HG02938 (cell line): ENCODE measurements at regions not wholly inside any gene's neighbourhood (a gene's known extent, or its start where the extent isn't known, plus 50 kb on each side); places are given as distances from the start of the nearest gene placed in this dataset.
A peak's percentile ranks its signal among the peaks of the same experiment; 100 is the strongest.

ENCODE experiments used
- ATAC-seq: cut with Tn5 transposase; IDR thresholded peaks from one replicate; pipeline ENCODE4 v1.9.1; 2021; ENCODE audit warnings: mild to moderate bottlenecking, moderate library complexity; ENCODE audit not compliant: unreplicated experiment

- ATAC-seq, result no peak
These were observed 187.4 kb downstream of the ARL4C start for GRCh38 chr2:234309431-234309830.

GRCh38 chr2:234308813-234309195, 188.1 kb downstream of the ARL4C start:
- ATAC-seq, result peak; percentile 85

DNA sequence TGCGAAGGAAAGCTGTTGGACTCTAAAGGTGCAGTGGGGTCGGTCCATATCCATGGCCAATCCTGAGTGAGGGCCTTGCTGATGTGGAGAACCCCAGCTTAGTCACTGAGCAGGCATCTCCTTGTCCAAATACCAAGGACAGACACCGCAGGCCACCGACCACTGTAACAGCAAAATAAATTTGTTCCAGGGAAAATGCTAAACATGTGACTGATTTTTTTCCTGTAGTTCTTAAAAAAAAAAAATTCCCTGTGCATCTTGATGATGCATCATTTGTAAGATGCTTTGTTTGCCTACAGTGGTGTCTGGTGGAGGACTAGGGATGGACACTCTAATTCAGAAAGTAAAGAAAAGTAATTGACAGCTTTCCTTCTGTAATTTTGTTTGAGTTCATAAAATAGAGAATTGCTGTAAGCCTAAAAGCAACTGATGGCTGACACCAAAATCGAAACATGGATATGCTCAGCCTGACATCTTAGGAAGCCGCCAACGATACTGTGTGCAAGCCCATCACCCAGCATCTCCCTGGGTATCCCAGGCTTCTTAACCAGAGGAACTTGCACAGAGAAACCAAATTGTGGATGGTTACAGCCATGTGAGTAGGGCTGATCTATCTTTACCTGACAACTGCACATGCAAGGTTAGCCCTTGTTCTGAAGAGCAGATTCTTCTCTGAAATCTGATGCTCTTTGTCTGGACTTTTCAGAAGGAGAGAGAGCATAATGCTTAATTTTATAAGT, 188.6 kb downstream of the ARL4C start:
- ATAC-seq, result no peak

GRCh38 chr2:234307322-234307961, 189.4 kb downstream of the ARL4C start:
- ATAC-seq, result no peak

DNA sequence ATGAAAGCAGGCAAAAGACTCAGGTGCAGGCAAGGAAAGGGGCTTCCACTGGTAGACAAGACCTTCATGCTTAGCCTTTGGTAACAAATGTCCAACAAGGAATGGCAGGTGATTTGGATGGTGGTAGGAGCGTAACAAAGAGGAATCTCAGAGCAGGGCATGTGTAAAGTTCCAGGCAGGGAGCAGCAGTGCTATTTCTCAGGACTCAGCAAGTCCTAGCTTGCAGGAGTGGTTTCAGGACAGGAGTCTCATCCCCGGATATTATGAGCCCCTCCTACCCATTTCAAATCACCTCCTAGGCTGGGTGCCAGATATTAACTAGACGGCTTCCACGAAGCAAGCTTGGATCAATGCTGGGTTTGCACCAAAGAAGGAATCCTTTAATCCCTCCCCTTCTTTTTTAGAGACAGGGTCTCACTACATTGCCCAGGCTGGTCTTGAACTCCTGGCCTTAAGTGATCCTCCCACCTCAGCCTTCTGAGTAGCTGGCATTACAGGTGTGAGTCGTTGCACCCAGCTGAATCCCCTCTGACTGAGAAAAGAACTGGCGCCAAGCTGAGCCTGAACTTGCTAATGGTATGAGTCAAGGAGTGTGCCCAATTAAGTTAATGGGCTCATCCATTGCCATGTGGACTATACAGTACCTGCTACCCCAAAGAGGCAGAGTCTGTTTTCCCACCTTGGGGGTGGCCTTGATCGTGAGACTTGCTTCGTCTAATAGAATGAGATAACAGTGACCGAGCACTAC, 190.3 kb downstream of the ARL4C start:
- no peak for ATAC-seq

DNA sequence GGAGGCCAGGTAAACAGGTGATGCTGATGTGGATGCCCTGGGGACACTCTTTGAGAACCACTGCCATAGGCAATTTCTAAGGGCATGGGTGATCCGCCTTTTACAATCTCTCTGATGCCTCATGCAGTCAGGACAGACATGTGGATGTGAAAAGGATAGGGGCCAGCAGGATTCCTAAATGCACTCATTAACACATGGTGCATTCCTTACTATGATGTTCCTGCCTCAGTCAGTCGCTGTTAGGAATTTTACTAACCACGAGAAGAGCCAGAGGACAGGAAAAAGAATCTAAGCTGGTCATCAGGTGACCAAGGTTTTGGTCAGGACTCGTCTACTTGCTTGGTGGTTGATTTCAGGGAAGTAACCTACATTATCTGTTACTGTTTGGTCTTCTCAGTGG, 191.0 kb downstream of the ARL4C start:
- ATAC-seq, result no peak

GRCh38 chr2:234304950-234305349, 191.9 kb downstream of the ARL4C start:
- ATAC-seq, result no peak

- ATAC-seq, result no peak
These were observed 194.3 kb downstream of the ARL4C start for GRCh38 chr2:234302664-234302991.

DNA sequence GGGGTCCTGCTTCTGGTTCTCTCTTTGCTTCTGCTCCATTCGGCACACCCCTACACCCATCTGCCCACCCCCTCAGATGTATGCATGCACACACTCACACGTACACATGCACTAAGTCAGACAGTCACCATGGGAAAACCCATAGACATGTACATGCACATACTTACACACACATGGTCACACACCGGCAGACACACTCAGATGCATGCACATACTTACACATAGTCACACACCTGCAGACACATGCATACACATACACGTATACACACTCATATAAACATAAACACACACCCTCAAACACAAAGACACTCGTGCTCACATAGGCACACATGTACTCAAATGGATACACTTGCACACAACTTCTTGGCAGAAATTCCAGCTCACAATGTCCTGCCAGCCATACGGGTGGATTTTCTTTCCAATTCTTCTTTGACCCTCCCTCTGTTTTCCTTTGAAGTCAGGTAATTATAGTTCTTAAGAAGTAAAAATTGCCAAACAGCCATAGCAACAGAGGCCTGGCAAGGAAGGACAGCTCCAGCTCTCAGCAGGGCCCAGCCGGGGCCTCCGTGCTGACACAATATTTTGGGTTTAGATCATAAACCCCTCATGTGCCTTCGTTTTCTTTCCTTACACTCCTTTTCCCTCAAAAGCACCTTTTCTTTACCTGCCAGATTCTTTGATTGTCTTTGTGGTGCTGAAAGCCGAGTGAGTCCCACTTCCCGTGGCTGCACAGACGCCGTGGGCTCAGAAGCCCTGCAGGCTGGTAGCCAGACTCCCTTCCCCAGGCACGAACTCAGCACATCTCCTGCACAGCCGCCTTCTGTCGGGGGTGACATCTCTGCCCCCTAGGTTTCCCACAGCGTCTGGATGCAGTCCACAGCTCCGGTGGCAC, 195.7 kb downstream of the ARL4C start:
- no peak for ATAC-seq

DNA sequence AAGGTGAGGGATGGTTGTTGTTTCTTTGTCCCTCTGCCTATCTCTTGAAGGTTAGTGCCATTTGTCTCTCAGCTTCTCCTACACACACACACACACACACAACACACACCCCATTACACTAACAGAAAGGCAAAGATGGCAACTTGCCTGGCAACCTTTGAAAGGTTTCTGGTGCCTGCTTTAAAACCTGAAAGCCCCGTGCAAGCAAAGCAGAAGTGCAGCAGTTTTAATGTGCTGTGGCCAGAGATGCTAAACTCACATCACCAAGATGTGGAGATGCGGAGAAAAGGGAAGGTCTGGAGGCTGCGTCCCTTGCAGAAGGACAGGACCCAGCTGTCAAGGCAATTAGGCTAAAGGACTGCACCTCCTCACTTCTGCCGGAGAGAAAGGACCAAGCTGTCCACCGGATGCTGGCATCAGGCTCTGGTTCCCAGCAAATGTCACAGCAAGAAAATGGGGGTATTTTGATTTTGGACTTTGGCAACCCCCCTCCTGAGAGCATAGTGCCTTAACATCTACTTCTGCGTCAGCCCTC, 196.4 kb downstream of the ARL4C start:
- ATAC-seq, result no peak

DNA sequence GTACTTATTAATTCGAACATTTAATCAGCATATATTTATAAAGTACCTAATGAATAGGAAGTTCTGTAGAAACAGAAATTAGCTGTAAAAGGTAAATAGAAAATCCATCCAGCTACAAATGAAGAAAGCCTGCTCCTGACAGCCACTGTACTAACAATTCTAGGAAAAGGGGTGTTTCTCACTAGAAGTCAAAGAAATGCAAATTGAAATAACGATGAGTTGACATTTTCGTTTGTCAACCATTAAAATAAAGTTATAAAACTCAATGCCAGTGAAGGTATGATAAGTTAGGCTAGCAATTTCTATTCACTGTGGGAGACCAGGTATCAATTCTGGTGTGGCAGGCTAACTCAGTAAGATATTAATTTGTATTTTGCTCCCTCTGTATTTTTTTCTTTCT, 198.0 kb downstream of the ARL4C start:
- ATAC-seq, result no peak

DNA sequence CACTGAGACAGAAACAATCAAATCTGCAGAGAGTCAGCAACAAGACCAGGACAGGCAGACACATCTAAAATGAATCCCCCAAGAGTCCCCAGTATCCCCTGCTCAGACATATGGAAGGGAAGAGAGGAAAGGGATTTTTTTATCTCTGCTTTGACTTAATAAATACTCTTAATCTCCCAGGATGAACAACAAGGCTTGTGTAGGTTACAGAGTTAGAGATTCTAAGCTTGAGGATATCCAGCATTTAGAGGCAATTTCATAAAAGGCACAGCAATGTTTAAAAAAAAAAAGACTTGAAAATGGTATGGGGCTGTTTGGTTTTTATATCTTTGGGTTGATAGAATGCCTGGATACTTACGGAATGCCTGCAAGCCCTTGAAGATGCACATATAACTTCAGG, 199.9 kb downstream of the ARL4C start:
- ATAC-seq, result no peak

DNA sequence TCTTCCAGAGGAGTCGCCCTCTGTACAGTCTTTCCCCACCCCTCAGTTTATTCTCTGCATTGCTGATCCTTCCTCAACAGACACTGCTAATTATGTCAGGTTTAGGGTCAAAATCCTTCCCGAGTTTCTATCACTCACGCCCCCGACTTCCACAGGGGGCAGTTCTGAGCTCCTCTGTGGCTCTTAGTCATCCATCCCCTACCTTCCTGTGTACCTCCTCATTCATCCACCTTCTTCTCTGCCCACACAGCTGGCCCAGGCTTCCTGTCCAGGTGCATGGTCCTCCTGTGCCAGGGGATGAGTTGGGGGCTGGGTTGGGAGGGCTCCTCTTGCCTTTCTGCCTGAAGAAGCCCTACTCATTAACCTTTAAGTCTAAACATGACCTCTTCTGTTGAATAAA, 202.9 kb downstream of the ARL4C start:
- no peak for ATAC-seq

DNA sequence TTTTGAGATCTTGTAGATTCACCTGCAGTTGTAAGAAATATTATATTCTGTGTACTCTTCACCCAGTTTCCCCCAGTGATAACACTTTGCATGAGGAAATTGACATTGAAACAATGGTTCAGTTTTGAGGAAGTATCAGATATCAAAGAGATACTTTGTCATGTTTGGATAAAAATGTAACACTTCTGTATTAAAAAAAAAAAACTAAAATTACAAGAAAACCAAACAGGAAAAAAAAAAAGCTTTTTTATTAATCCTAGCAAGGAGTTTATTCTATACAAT, 204.0 kb downstream of the ARL4C start:
- ATAC-seq, result no peak

- ATAC-seq, result peak; percentile 61
These were observed 204.5 kb downstream of the ARL4C start for GRCh38 chr2:234292205-234292961.

GRCh38 chr2:234291765-234292204, 205.1 kb downstream of the ARL4C start:
- ATAC-seq, result peak; percentile 14

- ATAC-seq, result peak; percentile 46
These were observed 206.2 kb downstream of the ARL4C start for GRCh38 chr2:234290671-234291070.

DNA sequence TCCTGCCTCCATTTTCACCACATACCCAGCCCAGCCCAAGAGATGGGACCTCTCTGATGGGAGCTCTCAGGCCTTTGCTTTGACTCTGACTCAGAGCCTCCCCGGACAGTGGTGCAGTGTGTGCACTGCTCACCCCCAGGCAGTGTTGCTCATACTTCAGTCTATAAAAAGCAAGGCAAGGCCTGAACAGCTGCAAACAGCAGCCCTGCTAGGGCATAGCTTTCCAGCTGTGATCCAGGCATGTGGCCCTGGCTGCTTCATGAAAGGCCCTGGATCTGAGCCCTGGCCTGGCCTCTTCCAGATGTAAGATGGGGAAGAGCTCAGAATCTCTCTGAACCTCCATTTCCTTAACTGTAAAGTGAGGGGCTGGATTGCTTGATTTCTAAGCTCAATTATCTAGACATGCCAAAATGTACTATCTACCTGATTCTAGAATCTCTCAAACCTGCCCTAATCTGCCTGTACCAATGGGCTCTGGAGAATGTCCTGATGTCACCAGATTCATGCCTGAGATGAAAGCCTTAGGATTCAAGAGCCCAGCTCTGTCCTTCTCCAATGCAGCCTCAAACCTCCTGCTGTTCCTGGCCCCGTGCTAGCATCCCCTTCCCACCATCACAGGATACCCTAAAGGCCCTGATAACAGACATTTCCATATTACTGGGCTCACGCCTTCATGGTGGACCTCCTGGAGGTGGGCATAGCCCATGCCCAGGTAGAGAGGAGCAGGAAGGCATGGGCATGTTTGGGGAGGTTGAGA, 206.9 kb downstream of the ARL4C start:
- ATAC-seq, result no peak

DNA sequence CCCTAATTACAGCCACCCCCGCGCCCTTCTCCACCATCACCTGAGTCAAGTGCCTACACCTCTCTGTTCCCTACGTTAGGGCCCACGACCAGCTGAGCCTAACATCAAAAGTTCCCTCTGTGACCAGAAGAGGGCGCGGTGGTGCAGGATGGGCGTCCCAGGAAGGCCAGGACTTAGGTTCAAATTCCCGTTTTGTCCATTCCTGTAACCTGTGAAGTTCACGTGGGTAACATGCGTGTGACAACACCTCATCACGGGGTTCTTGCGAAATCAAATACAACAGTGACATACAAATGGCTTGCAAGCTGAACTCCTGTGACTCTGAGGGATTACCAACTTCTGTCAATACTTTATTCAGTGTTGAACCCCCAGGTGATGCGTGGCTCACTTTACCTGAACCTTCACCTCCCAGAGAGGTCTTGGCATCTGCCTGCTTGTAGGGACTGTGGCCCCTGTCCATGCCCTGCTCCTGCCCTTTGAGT, 207.9 kb downstream of the ARL4C start:
- ATAC-seq, result no peak
